OCI-LY3 (cell line): ENCODE measurements at regions not wholly inside any gene's neighbourhood (a gene's known extent, or its start where the extent isn't known, plus 50 kb on each side); places are given as distances from the start of the nearest gene placed in this dataset.

ENCODE experiments used
- H2AFZ ChIP-seq: fragments of 200-600, 300-600 bp; shearing (Covaris generic); 2 replicates; pipeline ENCODE4 v1.6.0; 2014; ENCODE audit warnings: antibody characterized with exemption, low read depth, low read length
- H3K27ac ChIP-seq: fragments of 200-600, 300-600 bp; sonication (generic); 2 replicates; pipeline ENCODE4 v1.5.1; 2014; ENCODE audit warnings: mild to moderate bottlenecking, low read length, moderate library complexity, mixed read lengths
- H3K27me3 ChIP-seq: fragments of 200-600, 300-600 bp; sonication (generic); 2 replicates; pipeline ENCODE4 v1.6.1; 2014; ENCODE audit warnings: low read depth, low read length, mixed read lengths
- H3K36me3 ChIP-seq: fragments of 200-600, 300-600 bp; sonication (generic); replicated peaks from 2 replicates; pipeline ENCODE3; 2014; ENCODE audit warnings: low read depth, low read length, mixed read lengths
- H3K4me1 ChIP-seq: fragments of 300-600, 200-600 bp; sonication (generic); 2 replicates; pipeline ENCODE4 v1.6.1; 2014; ENCODE audit warnings: low read length, mixed read lengths
- H3K4me2 ChIP-seq: fragments of 200-600, 300-600 bp; sonication (generic); 2 replicates; pipeline ENCODE4 v1.6.1; 2014; ENCODE audit warnings: low read length, mixed read lengths
- H3K4me3 ChIP-seq: fragments of 300-600, 200-600 bp; sonication (generic); 2 replicates; pipeline ENCODE4 v1.5.1; 2014; ENCODE audit warnings: antibody characterized with exemption, mild to moderate bottlenecking, low read length, moderate library complexity
- H3K79me2 ChIP-seq: fragments of 300-600, 200-600 bp; shearing (Covaris generic); 2 replicates; pipeline ENCODE4 v1.6.1; 2014; ENCODE audit warnings: mild to moderate bottlenecking, low read length, mixed read lengths
- H3K9ac ChIP-seq: fragments of 300-600, 200-600 bp; shearing (Covaris generic); 2 replicates; pipeline ENCODE4 v1.6.0; 2014; ENCODE audit warnings: mild to moderate bottlenecking, low read length, moderate library complexity
- H3K9me3 ChIP-seq: fragments of 200-600, 300-600 bp; shearing (Covaris generic); 2 replicates; pipeline ENCODE4 v1.6.1; 2014; ENCODE audit warnings: low read length, mixed read lengths; ENCODE audit not compliant: insufficient read depth
- H4K20me1 ChIP-seq: fragments of 200-600, 300-600 bp; sonication (generic); 2 replicates; pipeline ENCODE4 v1.6.1; 2016; ENCODE audit warnings: low read length, mixed read lengths; ENCODE audit not compliant: insufficient read depth
- EZH2phosphoT487 ChIP-seq: fragments of 200-600 bp; shearing (Covaris generic); IDR thresholded peaks from 2 replicates; pipeline ENCODE4 v1.6.1; 2018; ENCODE audit warnings: antibody characterized with exemption, mixed run types, low read depth
- TF ChIP-seq, protein P1 (sequence below): fragments of 200-600, 300-600 bp; sonication (generic); IDR thresholded peaks from 2 replicates; pipeline ENCODE4 v1.5.1; 2014; ENCODE audit warnings: antibody characterized with exemption, low read length, low read depth

- Histone ChIP-seq H3K27ac (no peak overlapping the region), H3K4me1 (no peaks in the 10 kb centered on the region), H3K9me3 (no peaks in the 10 kb centered on the region), H2AFZ (no peak overlapping the region), H3K9ac (no peak overlapping the region), H3K4me3 (no peak overlapping the region), H4K20me1 (no peaks in the 10 kb centered on the region), H3K79me2 (no peaks in the 10 kb centered on the region), H3K4me2 (no peak overlapping the region), H3K27me3 (peaks cover 69% of the 10 kb centered on the region), H3K36me3 (no peaks in the 10 kb centered on the region)
- TF ChIP-seq, protein P1, sequence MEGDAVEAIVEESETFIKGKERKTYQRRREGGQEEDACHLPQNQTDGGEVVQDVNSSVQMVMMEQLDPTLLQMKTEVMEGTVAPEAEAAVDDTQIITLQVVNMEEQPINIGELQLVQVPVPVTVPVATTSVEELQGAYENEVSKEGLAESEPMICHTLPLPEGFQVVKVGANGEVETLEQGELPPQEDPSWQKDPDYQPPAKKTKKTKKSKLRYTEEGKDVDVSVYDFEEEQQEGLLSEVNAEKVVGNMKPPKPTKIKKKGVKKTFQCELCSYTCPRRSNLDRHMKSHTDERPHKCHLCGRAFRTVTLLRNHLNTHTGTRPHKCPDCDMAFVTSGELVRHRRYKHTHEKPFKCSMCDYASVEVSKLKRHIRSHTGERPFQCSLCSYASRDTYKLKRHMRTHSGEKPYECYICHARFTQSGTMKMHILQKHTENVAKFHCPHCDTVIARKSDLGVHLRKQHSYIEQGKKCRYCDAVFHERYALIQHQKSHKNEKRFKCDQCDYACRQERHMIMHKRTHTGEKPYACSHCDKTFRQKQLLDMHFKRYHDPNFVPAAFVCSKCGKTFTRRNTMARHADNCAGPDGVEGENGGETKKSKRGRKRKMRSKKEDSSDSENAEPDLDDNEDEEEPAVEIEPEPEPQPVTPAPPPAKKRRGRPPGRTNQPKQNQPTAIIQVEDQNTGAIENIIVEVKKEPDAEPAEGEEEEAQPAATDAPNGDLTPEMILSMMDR = no peak
- no peak for TF ChIP-seq EZH2phosphoT487
These were observed 92.7 kb downstream of the EDN3 start for GRCh38 chr20:59393142-59393541.

GRCh38 chr20:59395729-59396128 is 95.3 kb downstream of the EDN3 start:
- Histone ChIP-seq H2AFZ (no peak overlapping the region), H3K9me3 (no peaks in the 10 kb centered on the region), H3K27me3 (peaks cover 73% of the 10 kb centered on the region), H3K4me2 (no peak overlapping the region), H3K4me3 (no peak overlapping the region), H3K36me3 (no peaks in the 10 kb centered on the region), H3K79me2 (no peaks in the 10 kb centered on the region), H3K4me1 (no peaks in the 10 kb centered on the region), H3K27ac (no peak overlapping the region), H3K9ac (no peak overlapping the region), H4K20me1 (no peaks in the 10 kb centered on the region)
- TF ChIP-seq EZH2phosphoT487 = no peak
- TF ChIP-seq, protein P1 = no peak

DNA sequence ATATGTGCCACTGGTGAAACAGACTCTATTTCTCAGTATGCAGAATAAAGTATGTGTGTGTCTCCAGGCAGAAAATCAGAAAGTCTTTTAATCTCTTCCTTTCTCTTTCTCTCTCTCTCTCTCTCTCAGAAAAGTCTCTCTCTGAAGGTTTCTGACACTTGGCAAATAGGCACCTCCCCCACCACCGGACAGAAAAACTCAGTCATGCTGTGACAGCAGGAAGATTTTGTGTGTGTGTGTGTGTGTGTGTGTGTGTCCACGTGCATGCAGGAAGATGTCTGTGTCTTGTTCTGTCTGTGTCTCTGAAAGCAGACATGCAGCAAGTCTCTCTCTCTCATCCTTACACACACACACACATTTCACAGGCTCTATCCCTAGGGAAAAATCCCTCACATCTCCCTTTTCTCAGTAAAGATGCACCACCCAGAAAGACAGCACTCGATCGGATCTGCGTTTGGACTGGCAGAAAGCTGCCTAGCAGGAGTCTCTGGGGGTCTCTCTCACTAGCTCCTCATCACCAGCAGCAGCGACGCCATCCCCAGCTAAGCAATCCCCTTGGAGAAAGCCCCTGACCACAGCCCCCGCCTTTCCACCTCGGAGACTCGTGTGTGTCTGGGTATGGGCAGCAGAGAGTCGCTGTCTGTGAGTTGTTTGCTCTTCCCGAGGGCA is 98.3 kb downstream of the EDN3 start:
- Histone ChIP-seq H3K9me3 (no peaks in the 10 kb centered on the region), H3K36me3 (no peaks in the 10 kb centered on the region), H3K4me1 (peaks cover 3% of the 10 kb centered on the region; the same call in 1 of the 2 replicates), H3K27ac (no peak overlapping the region), H3K79me2 (no peaks in the 10 kb centered on the region), H4K20me1 (no peaks in the 10 kb centered on the region), H3K4me2 (no peak overlapping the region), H3K9ac (no peak overlapping the region), H3K27me3 (peaks cover 77% of the 10 kb centered on the region), H3K4me3 (no peak overlapping the region), H2AFZ (no peak overlapping the region)
- TF ChIP-seq, protein P1 = no peak
- no peak for TF ChIP-seq EZH2phosphoT487

- TF ChIP-seq, protein P1 = no peak
- no peak for TF ChIP-seq EZH2phosphoT487
- no peak overlapping the region for H3K27ac ChIP-seq
- H3K27me3 ChIP-seq = peaks cover 78% of the 10 kb centered on the region
These were observed 99.2 kb downstream of the EDN3 start for GRCh38 chr20:59399426-59400099.

More at GRCh38 chr20:59399426-59400099, 99.2 kb downstream of the EDN3 start:
- no peak overlapping the region for H3K4me2 ChIP-seq
- H3K9me3 ChIP-seq = no peaks in the 10 kb centered on the region
- peaks cover 5% of the 10 kb centered on the region; the same call in 1 of the 2 replicates for H3K4me1 ChIP-seq
- no peak overlapping the region for H2AFZ ChIP-seq
- no peak overlapping the region for H3K4me3 ChIP-seq
- no peaks in the 10 kb centered on the region for H3K36me3 ChIP-seq
- no peaks in the 10 kb centered on the region for H4K20me1 ChIP-seq
- no peaks in the 10 kb centered on the region for H3K79me2 ChIP-seq
- H3K9ac ChIP-seq = no peak overlapping the region
